Mucosa of descending colon (tissue), 3 donors: ENCODE measurements at regions not wholly inside any gene's neighbourhood (a gene's known extent, or its start where the extent isn't known, plus 50 kb on each side); places are given as distances from the start of the nearest gene placed in this dataset.
"Not testable (repeated sequence)": the region's sequence is repeated elsewhere in the genome, so short reads cannot be mapped to it uniquely, and the experiment has no call there.

Experiments
- ATAC-seq: fragments of 200-7000 bp; cut with Tn5 transposase; one replicate; pipeline ENCODE4 v1.9.1; 2020; ENCODE audit warnings: mild to moderate bottlenecking, moderate library complexity
- DNase-seq, 3 donors: peaks; one replicate each; pipeline ENCODE4 v3.0.0-alpha.2; 2020
- H3K36me3 ChIP-seq: fragments of 200-600 bp; one replicate; pipeline ENCODE4 v1.8.0; 2021; ENCODE audit warnings: low read depth, mild to moderate bottlenecking
- H3K4me1 ChIP-seq: fragments of 200-600 bp; one replicate; pipeline ENCODE4 v1.8.0; 2021; ENCODE audit warnings: low read depth, mild to moderate bottlenecking
- H3K4me3 ChIP-seq: fragments of 200-600 bp; one replicate; pipeline ENCODE4 v1.8.0; 2021; ENCODE audit warnings: mild to moderate bottlenecking
- H3K9me3 ChIP-seq: fragments of 200-600 bp; one replicate; pipeline ENCODE4 v1.8.0; 2021; ENCODE audit warnings: mild to moderate bottlenecking
- intact Hi-C, 2 donors: fragments of 100-400 bp; cut with DNase I in 1 of 2; cut with micrococcal nuclease in 1 of 2; formaldehyde crosslinking; loops; one replicate each; pipeline versions ENCODE4 v1.11.0 to v1.11.1; 2022; cut with DNase I, micrococcal nuclease
- TF ChIP-seq, protein P1 (sequence below): fragments of 200-600 bp; IDR thresholded peaks from one replicate; pipeline ENCODE4 v1.8.0; 2022; ENCODE audit warnings: antibody characterized with exemption, mild to moderate bottlenecking
- donor health status: DM: no; HTN: no; CAD: no; lungs with moderate emphysema.
- donor health status: DM: no; HTN: no; CAD: no.
- donor health status: DM: no; HTN: yes; CAD: no.

DNA sequence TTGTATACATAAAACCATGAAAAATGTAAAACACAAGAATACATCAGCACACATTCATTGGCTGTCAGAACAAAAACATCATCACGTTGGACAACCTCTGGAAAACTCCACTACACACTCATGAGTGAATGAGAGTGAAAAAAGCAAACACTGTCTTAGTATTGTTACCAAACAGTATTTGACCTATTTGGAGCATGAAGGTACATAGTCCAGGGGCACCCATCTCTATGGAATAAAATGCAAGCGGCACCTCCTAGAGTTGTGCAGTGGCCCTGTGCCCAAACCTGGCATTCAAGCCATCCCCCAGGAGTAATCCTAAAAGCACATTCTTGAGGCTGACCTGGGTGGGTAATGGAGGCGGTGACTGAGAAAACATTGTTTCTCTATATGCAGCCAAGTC, 67.0 kb upstream of the SOD1 start:
- TF ChIP-seq, protein P1, sequence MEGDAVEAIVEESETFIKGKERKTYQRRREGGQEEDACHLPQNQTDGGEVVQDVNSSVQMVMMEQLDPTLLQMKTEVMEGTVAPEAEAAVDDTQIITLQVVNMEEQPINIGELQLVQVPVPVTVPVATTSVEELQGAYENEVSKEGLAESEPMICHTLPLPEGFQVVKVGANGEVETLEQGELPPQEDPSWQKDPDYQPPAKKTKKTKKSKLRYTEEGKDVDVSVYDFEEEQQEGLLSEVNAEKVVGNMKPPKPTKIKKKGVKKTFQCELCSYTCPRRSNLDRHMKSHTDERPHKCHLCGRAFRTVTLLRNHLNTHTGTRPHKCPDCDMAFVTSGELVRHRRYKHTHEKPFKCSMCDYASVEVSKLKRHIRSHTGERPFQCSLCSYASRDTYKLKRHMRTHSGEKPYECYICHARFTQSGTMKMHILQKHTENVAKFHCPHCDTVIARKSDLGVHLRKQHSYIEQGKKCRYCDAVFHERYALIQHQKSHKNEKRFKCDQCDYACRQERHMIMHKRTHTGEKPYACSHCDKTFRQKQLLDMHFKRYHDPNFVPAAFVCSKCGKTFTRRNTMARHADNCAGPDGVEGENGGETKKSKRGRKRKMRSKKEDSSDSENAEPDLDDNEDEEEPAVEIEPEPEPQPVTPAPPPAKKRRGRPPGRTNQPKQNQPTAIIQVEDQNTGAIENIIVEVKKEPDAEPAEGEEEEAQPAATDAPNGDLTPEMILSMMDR = no peak
- intact Hi-C loops = no loop called here
- no peak overlapping the region for H3K4me3 ChIP-seq
- no peaks in the 10 kb centered on the region for H3K4me1 ChIP-seq
- no peaks in the 10 kb centered on the region for H3K36me3 ChIP-seq
- DNase-seq = no peak
- no peak for ATAC-seq
- no peaks in the 10 kb centered on the region for H3K9me3 ChIP-seq

DNA sequence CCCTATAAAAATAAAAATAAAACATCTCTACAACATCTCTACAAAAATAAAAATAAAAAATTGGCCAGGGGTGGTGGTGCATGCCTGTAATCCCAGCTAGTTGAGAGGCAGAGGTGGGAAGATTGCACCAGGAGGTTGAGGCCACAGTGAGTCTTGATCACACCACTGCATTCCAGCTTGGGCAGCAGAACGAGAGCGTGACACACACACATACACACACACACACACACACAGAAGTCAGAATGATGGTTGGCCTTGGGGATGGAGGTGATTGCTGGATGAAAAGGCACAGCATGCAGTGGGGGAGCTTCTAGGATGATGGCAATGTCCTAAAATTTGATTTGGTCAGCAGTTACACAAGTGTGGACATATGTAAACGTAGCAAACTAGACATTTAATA, 69.7 kb upstream of the SOD1 start:
- TF ChIP-seq, protein P1 = no peak
- no peak for DNase-seq
- H3K9me3 ChIP-seq = no peaks in the 10 kb centered on the region
- no peak for ATAC-seq
- no peaks in the 10 kb centered on the region for H3K4me1 ChIP-seq
- no peaks in the 10 kb centered on the region for H3K36me3 ChIP-seq
- no peak overlapping the region for H3K4me3 ChIP-seq
- intact Hi-C loops = no loop called here

DNA sequence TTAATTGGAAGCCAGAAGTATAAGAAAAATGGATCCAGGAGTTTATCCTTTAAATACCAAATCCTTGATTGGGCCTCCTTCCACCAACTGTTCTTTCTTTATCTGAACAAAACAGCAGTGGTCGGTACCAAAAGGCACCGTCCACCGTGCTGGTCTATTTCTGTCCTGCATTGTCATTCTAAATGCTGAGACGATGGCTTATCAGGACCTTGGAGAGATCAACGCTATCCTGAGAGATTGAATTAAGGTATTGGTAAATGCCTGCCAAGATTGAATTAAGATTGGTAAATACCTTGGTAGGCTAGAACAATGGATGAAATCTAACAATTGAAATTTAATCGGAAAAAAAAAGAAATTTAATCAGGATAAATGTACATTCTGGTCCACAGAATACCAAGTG, 73.4 kb upstream of the SOD1 start:
- no peaks in the 10 kb centered on the region for H3K36me3 ChIP-seq
- H3K9me3 ChIP-seq = no peaks in the 10 kb centered on the region
- H3K4me1 ChIP-seq = no peaks in the 10 kb centered on the region
- ATAC-seq (no peak), DNase-seq (no peak)
- H3K4me3 ChIP-seq = no peak overlapping the region
- intact Hi-C loops = no loop called here
- TF ChIP-seq, protein P1 = no peak

DNA sequence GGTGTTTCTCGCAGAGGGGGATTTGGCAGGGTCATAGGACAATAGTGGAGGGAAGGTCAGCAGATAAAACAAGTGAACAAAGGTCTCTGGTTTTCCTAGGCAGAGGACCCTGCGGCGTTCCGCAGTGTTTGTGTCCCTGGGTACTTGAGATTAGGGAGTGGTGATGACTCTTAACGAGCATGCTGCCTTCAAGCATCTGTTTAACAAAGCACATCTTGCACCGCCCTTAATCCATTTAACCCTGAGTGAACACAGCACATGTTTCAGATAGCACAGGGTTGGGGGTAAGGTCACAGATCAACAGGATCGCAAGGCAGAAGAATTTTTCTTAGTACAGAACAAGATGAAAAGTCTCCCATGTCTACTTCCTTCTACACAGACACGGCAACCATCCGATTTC, 75.6 kb upstream of the SOD1 start:
- not testable (repeated sequence) for H3K36me3 ChIP-seq, DNase-seq, H3K4me3 ChIP-seq, H3K9me3 ChIP-seq, ATAC-seq, H3K4me1 ChIP-seq
- intact Hi-C loops = loop anchor here in 1 of 2 donors (5.0 kb wide), 1 partner anchor 382 kb away; no protein-coding TSS in a partner anchor

DNA sequence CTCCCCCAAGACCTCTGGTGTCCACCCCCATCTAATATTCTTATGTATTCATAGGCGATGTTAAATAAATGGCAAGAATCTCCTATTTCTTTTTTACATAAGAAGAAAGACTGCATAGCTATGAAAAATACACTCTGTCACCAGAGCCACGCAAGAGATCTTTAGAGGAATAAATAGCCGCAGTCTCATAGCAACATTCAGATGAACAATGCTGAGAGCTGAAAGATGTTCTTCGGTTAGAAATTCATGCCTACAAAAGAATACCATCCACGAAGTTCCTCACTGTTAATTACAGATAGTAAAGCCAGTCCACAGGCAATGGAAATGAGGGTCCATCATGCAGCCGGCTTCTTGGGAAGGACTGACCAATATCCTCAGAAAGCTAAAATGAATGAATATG, 76.0 kb upstream of the SOD1 start:
- no peaks in the 10 kb centered on the region for H3K4me1 ChIP-seq
- DNase-seq = no peak
- ATAC-seq = no peak
- intact Hi-C loops = loop anchor here in 1 of 2 donors (5.0 kb wide), 1 partner anchor 381 kb away; no protein-coding TSS in a partner anchor
- H3K36me3 ChIP-seq = no peaks in the 10 kb centered on the region
- TF ChIP-seq, protein P1 = no peak
- no peaks in the 10 kb centered on the region for H3K9me3 ChIP-seq
- H3K4me3 ChIP-seq = no peak overlapping the region

DNA sequence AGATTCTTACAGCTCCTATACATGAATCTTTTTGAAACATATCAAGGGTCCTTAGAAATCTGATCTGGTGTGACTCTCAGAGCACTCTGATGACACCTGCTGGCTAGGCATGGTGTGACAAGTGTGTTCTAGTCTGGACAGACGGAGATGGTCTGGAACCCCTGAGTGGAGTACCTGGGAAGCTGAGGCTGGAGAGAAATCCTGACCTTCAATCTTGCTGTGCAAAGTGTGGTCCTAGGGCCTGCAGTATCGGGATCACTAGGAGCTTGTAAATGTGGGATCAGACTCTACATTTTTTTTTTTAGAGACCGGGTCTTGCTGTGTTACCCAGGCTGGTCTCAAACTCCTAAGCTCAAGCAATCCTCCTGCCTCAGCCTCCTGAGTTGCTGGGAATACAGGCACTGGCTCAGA, 78.6 kb upstream of the SOD1 start:
- TF ChIP-seq, protein P1 = peak; percentile 43
- DNase-seq (peak in 2 of 3 donors; percentile 74 to 92), ATAC-seq (peak; percentile 84)
- Histone ChIP-seq H3K9me3 (no peaks in the 10 kb centered on the region), H3K4me1 (no peaks in the 10 kb centered on the region), H3K4me3 (no peak overlapping the region), H3K36me3 (no peaks in the 10 kb centered on the region)
- intact Hi-C loops = loop anchor here in 1 of 2 donors (5.0 kb wide), 1 partner anchor 379 kb away; no protein-coding TSS in a partner anchor
